ENCODE measurements at regions not wholly inside any gene's neighbourhood (a gene's known extent, or its start where the extent isn't known, plus 50 kb on each side); places are given as distances from the start of the nearest gene placed in this dataset.

- no peaks in the 10 kb centered on the region for H4K20me1 ChIP-seq (ENCODE audit: insufficient read depth)
- no peak overlapping the region for H3K4me3 ChIP-seq (ENCODE audit: low read depth in 2 of 2, low read length in 1 of 2)
- H3K9me2 ChIP-seq: no peaks in the 10 kb centered on the region
- no peak overlapping the region for H3K27ac ChIP-seq (ENCODE audit: low read depth in 2 of 2, low read length in 1 of 2)
- peaks cover 3% of the 10 kb centered on the region for H3F3A ChIP-seq (replicated peaks; ENCODE audit: insufficient read depth)
- no peaks in the 10 kb centered on the region for H3K79me2 ChIP-seq (ENCODE audit: insufficient read depth)
- no peaks in the 10 kb centered on the region for H3K27me3 ChIP-seq (ENCODE audit: insufficient read depth)
- ChIA-PET CTCF (interaction anchor here (0.7 to 1.5 kb wide), 3 partner anchors 9 to 177 kb away, joined by 3 to 4 read pairs (median 4); no protein-coding TSS in a partner anchor), POLR2A (no interaction called here)
- no peak overlapping the region for H2AFZ ChIP-seq (ENCODE audit: low read depth)
- 0 out of 2 replicates have a peak, but pooled peaks cover 9% of the 10 kb centered on the region for H3K9me3 ChIP-seq
- H3K4me2 ChIP-seq: no peak overlapping the region
- TF ChIP-seq RAD21 (IDR thresholded peaks at IDR 0.05; ENCODE audit: low read length) (peak; percentile 42), SMC3 (IDR thresholded peaks at IDR 0.05; ENCODE audit: low read depth, low read length) (peak; percentile 22; the same call in 1 of the 2 replicates), FOSL2 (IDR thresholded peaks at IDR 0.05; ENCODE audit: borderline replicate concordance, low read depth) (no peak)
- WGBS (ENCODE audit: low lambda C conversion rate): 100% methylated on average over 2 of the region's 2 CpGs
- H3K36me3 ChIP-seq (replicated peaks in 1 of 2; ENCODE audit: control insufficient read depth in 1 of 2, insufficient read depth in 2 of 2, low read length in 1 of 2): no peaks in the 10 kb centered on the region
- DNase-seq: no peak
- H3K9ac ChIP-seq: no peak overlapping the region
- peaks cover 0 to 3% of the 10 kb centered on the region in 2 experiments; a peak in 2 of 4 replicates for H3K4me1 ChIP-seq (ENCODE audit: control insufficient read depth in 1 of 2, insufficient read depth in 2 of 2, low read depth in 1 of 2, low read length in 1 of 2)
These were observed 667.0 kb upstream of the MARCKS start for GRCh38 chr6:113190170-113190569.

- Histone ChIP-seq H3K27ac (ENCODE audit: low read depth in 2 of 2, low read length in 1 of 2) (no peak overlapping the region), H3F3A (replicated peaks; ENCODE audit: insufficient read depth) (no peaks in the 10 kb centered on the region), H3K9ac (no peak overlapping the region), H3K27me3 (ENCODE audit: insufficient read depth) (no peaks in the 10 kb centered on the region), H3K79me2 (ENCODE audit: insufficient read depth) (no peaks in the 10 kb centered on the region), H3K9me2 (0 out of 2 replicates have a peak, but pooled peaks cover 3% of the 10 kb centered on the region), H3K4me3 (ENCODE audit: low read depth in 2 of 2, low read length in 1 of 2) (no peak overlapping the region), H3K36me3 (replicated peaks in 1 of 2; ENCODE audit: control insufficient read depth in 1 of 2, insufficient read depth in 2 of 2, low read length in 1 of 2) (no peaks in the 10 kb centered on the region), H3K4me2 (no peak overlapping the region), H3K4me1 (ENCODE audit: control insufficient read depth in 1 of 2, insufficient read depth in 2 of 2, low read depth in 1 of 2, low read length in 1 of 2) (no peaks in the 10 kb centered on the region), H2AFZ (ENCODE audit: low read depth) (no peak overlapping the region), H4K20me1 (ENCODE audit: insufficient read depth) (no peaks in the 10 kb centered on the region), H3K9me3 (0 out of 2 replicates have a peak, but pooled peaks cover 9% of the 10 kb centered on the region)
- TF ChIP-seq GABPA (IDR thresholded peaks at IDR 0.05; ENCODE audit: low read depth): no peak
- no peak for TF ChIP-seq MXI1 (IDR thresholded peaks at IDR 0.05; ENCODE audit: low read depth, low read length)
- no peak for TF ChIP-seq TEAD4 (IDR thresholded peaks at IDR 0.05; ENCODE audit: borderline replicate concordance, insufficient read depth)
- no peak for TF ChIP-seq MEF2A (IDR thresholded peaks at IDR 0.05; ENCODE audit: borderline replicate concordance, low read depth)
- TF ChIP-seq RXRA (IDR thresholded peaks at IDR 0.05; ENCODE audit: borderline replicate concordance, low read depth): no peak
- no peak for TF ChIP-seq EZH2phosphoT487 (IDR thresholded peaks at IDR 0.05; ENCODE audit: borderline replicate concordance, low read depth)
- TF ChIP-seq NFIC (IDR thresholded peaks at IDR 0.05; ENCODE audit: borderline replicate concordance): no peak
- TF ChIP-seq, protein P1, sequence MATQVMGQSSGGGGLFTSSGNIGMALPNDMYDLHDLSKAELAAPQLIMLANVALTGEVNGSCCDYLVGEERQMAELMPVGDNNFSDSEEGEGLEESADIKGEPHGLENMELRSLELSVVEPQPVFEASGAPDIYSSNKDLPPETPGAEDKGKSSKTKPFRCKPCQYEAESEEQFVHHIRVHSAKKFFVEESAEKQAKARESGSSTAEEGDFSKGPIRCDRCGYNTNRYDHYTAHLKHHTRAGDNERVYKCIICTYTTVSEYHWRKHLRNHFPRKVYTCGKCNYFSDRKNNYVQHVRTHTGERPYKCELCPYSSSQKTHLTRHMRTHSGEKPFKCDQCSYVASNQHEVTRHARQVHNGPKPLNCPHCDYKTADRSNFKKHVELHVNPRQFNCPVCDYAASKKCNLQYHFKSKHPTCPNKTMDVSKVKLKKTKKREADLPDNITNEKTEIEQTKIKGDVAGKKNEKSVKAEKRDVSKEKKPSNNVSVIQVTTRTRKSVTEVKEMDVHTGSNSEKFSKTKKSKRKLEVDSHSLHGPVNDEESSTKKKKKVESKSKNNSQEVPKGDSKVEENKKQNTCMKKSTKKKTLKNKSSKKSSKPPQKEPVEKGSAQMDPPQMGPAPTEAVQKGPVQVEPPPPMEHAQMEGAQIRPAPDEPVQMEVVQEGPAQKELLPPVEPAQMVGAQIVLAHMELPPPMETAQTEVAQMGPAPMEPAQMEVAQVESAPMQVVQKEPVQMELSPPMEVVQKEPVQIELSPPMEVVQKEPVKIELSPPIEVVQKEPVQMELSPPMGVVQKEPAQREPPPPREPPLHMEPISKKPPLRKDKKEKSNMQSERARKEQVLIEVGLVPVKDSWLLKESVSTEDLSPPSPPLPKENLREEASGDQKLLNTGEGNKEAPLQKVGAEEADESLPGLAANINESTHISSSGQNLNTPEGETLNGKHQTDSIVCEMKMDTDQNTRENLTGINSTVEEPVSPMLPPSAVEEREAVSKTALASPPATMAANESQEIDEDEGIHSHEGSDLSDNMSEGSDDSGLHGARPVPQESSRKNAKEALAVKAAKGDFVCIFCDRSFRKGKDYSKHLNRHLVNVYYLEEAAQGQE (IDR thresholded peaks at IDR 0.05; ENCODE audit: low read depth, low read length): no peak
- WGBS (ENCODE audit: low lambda C conversion rate): 73% methylated on average over 2 of the region's 2 CpGs
- ChIA-PET POLR2A (no interaction called here), CTCF (no interaction called here)
- DNase-seq: no peak
These were observed 663.1 kb upstream of the MARCKS start for GRCh38 chr6:113194090-113194489.

All from SK-N-SH (cell line).